Transverse colon (tissue), 4 donors: ENCODE measurements at regions not wholly inside any gene's neighbourhood (a gene's known extent, or its start where the extent isn't known, plus 50 kb on each side); places are given as distances from the start of the nearest gene placed in this dataset.

Experiments
- DNase-seq: peaks from one replicate; pipeline ENCODE4 v3.0.0-alpha.2; 2019
- H3K27ac ChIP-seq, 4 donors: fragments of 200-600 bp; sonication (generic); 2 replicates each; pipeline ENCODE4 v1.5.1; 2016 to 2018; ENCODE audit warnings: inconsistent platforms in 4 of 4
- H3K27me3 ChIP-seq: fragments of 200-600 bp; sonication (generic); 2 replicates; pipeline ENCODE4 v1.5.1; 2017; ENCODE audit warnings: inconsistent platforms
- H3K36me3 ChIP-seq, 4 donors: fragments of 200-600 bp; sonication (generic); 2 replicates each; pipeline ENCODE4 v1.5.1; 2017 to 2019; ENCODE audit warnings: inconsistent platforms in 4 of 4
- H3K4me1 ChIP-seq, 4 donors: fragments of 200-600 bp; sonication (generic); 2 replicates each; pipeline ENCODE4 v1.5.1; 2017 to 2020; ENCODE audit warnings: inconsistent platforms in 4 of 4
- H3K4me3 ChIP-seq, 4 donors: fragments of 200-600 bp; sonication (generic); 1 replicate in 1 of 4; 2 replicates in 3 of 4; pipeline versions ENCODE4 v1.5.1 to v1.6.1; 2017 to 2019; ENCODE audit warnings: inconsistent platforms in 4 of 4
- H3K9me3 ChIP-seq, 2 donors: fragments of 200-600 bp; sonication (generic); 2 replicates each; pipeline ENCODE4 v1.5.1; 2017 to 2019; ENCODE audit warnings: inconsistent platforms in 2 of 2
- CTCF ChIP-seq, 5 experiments: fragments of 200-600 bp in 3 of 5; fragments of 450-650 bp in 2 of 5; sonication (generic) in 3 of 5; IDR thresholded peaks; 1 replicate in 2 of 5; 2 replicates in 3 of 5; pipeline ENCODE4 v1.5.1; 2016 to 2017; ENCODE audit warnings: antibody characterized with exemption in 5 of 5, inconsistent platforms in 3 of 5, mild to moderate bottlenecking in 2 of 5, moderate library complexity in 1 of 5
- EP300 ChIP-seq: sonication (generic); formaldehyde crosslinking; IDR thresholded peaks from one replicate; pipeline ENCODE4 v1.6.1; 2017; ENCODE audit warnings: antibody characterized with exemption, low read depth
- POLR2A ChIP-seq: fragments of 450-650 bp; IDR thresholded peaks from one replicate; pipeline ENCODE4 v1.6.1; 2016; ENCODE audit warnings: antibody characterized with exemption, mild to moderate bottlenecking, moderate library complexity
- POLR2AphosphoS5 ChIP-seq, 3 donors: sonication (generic); formaldehyde crosslinking; IDR thresholded peaks; one replicate each; pipeline ENCODE4 v1.6.1; 2016; ENCODE audit warnings: antibody characterized with exemption in 3 of 3
- WGBS, 2 donors: methylation state at CpG; one replicate each; pipeline ENCODE4 v1.1.5; 2018; ENCODE audit warnings: low coverage in 1 of 2; 5-methylcytosine and 5-hydroxymethylcytosine counted together
- in situ Hi-C, 4 donors: fragments of 200-750 bp; cut with MboI; loops; one replicate each; pipeline versions ENCODE4 v1.15.0 to v1.15.1; 2017; ENCODE audit warnings: low sequenced_read_pairs in 3 of 4, low pct_ligation_motif_present in 1 of 4, low pct_unique_long_range_greater_than_20kb in 1 of 4
- intact Hi-C: fragments of 100-400 bp; cut with DNase I; formaldehyde crosslinking; loops from one replicate; pipeline ENCODE4 v1.15.1; 2023; ENCODE audit warnings: low total_unique reads

- Histone ChIP-seq H3K27ac (no peak overlapping the region), H3K27me3 (no peaks in the 10 kb centered on the region), H3K4me3 (no peak overlapping the region), H3K4me1 (peaks cover 0 to 16% (median 6%) of the 10 kb centered on the region in 4 donors), H3K9me3 (no peaks in the 10 kb centered on the region), H3K36me3 (no peaks in the 10 kb centered on the region)
- 97% methylated on average over 3 of the region's 3 CpGs; no CpG with 5 or more reads in 1 of the 2 donors for WGBS, 2 donors
- intact Hi-C loops, result no loop called here
- DNase-seq, result no peak
- in situ Hi-C loops, result no loop called here
- no peak for TF ChIP-seq CTCF (IDR thresholded peaks at IDR 0.05)
- TF ChIP-seq EP300, result no peak
- no peak for TF ChIP-seq POLR2AphosphoS5 (IDR thresholded peaks at IDR 0.05)
- no peak for TF ChIP-seq POLR2A
Measured at GRCh38 chr10:78910021-78910420, 158.7 kb upstream of the ZMIZ1 start.

- Histone ChIP-seq H3K27me3 (no peaks in the 10 kb centered on the region), H3K4me1 (peaks cover 0 to 16% (median 6%) of the 10 kb centered on the region in 4 donors), H3K9me3 (no peaks in the 10 kb centered on the region), H3K36me3 (no peaks in the 10 kb centered on the region), H3K27ac (no peak overlapping the region), H3K4me3 (no peak overlapping the region)
- TF ChIP-seq POLR2A (no peak), CTCF (IDR thresholded peaks at IDR 0.05) (no peak), EP300 (no peak), POLR2AphosphoS5 (IDR thresholded peaks at IDR 0.05) (no peak)
- WGBS, 2 donors, result 95% methylated on average over 2 of the region's 2 CpGs; no CpG with 5 or more reads in 1 of the 2 donors
- intact Hi-C loops, result no loop called here
- in situ Hi-C loops, result no loop called here
- DNase-seq, result no peak
Measured at GRCh38 chr10:78910476-78910875, 158.3 kb upstream of the ZMIZ1 start.

- Histone ChIP-seq H3K27me3 (no peaks in the 10 kb centered on the region), H3K27ac (no peak overlapping the region), H3K9me3 (no peaks in the 10 kb centered on the region), H3K36me3 (no peaks in the 10 kb centered on the region), H3K4me1 (peaks cover 0 to 16% (median 6%) of the 10 kb centered on the region in 4 donors), H3K4me3 (no peak overlapping the region)
- no peak for DNase-seq
- TF ChIP-seq CTCF (IDR thresholded peaks at IDR 0.05) (no peak), EP300 (no peak), POLR2A (no peak), POLR2AphosphoS5 (IDR thresholded peaks at IDR 0.05) (no peak)
- in situ Hi-C loops, result no loop called here
- WGBS, 2 donors, result 90% methylated on average over 7 of the region's 7 CpGs; no CpG with 5 or more reads in 1 of the 2 donors
- intact Hi-C loops, result no loop called here
Measured at GRCh38 chr10:78910886-78911285, 157.9 kb upstream of the ZMIZ1 start.

- H3K27ac ChIP-seq, result no peak overlapping the region
- 81 to 100% methylated on average over 2 to 10 of the region's 10 CpGs for WGBS, 2 donors
Measured at GRCh38 chr10:78911533-78912340, 157.0 kb upstream of the ZMIZ1 start.

More at GRCh38 chr10:78911533-78912340, 157.0 kb upstream of the ZMIZ1 start:
- Histone ChIP-seq H3K36me3 (no peaks in the 10 kb centered on the region), H3K9me3 (no peaks in the 10 kb centered on the region), H3K4me3 (no peak overlapping the region), H3K27me3 (no peaks in the 10 kb centered on the region), H3K4me1 (peaks cover 0 to 16% (median 6%) of the 10 kb centered on the region in 4 donors)
- in situ Hi-C loops, result no loop called here
- no peak for TF ChIP-seq CTCF (IDR thresholded peaks at IDR 0.05)
- no peak for TF ChIP-seq EP300
- no peak for TF ChIP-seq POLR2AphosphoS5 (IDR thresholded peaks at IDR 0.05)
- intact Hi-C loops, result no loop called here
- no peak for DNase-seq
